ENCODE measurements at regions not wholly inside any gene's neighbourhood (a gene's known extent, or its start where the extent isn't known, plus 50 kb on each side); places are given as distances from the start of the nearest gene placed in this dataset.

DNA sequence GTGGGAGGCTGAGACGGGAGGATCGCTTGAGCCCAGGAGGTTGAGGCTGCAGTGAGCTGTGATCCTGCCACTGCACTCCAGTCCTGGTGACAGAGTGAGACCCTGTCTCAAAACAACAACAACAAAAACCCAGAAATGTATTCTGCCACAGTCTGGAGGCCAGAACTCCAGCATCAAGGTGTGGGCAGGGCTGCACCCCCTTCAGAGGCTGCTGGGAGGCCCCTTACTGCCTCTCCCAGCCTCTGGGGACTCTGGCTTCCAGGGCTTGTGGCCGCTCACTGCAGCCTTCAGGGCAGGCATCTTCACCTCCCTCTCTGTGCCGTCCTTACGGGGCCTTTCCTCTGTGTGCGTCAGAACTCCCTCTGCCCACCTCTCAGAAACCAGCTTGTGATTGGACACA, 209.4 kb upstream of the GSE1 start:
- TF ChIP-seq POLR2A (IDR thresholded peaks at IDR 0.05) = no peak
- TF ChIP-seq, protein P1, sequence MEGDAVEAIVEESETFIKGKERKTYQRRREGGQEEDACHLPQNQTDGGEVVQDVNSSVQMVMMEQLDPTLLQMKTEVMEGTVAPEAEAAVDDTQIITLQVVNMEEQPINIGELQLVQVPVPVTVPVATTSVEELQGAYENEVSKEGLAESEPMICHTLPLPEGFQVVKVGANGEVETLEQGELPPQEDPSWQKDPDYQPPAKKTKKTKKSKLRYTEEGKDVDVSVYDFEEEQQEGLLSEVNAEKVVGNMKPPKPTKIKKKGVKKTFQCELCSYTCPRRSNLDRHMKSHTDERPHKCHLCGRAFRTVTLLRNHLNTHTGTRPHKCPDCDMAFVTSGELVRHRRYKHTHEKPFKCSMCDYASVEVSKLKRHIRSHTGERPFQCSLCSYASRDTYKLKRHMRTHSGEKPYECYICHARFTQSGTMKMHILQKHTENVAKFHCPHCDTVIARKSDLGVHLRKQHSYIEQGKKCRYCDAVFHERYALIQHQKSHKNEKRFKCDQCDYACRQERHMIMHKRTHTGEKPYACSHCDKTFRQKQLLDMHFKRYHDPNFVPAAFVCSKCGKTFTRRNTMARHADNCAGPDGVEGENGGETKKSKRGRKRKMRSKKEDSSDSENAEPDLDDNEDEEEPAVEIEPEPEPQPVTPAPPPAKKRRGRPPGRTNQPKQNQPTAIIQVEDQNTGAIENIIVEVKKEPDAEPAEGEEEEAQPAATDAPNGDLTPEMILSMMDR (IDR thresholded peaks at IDR 0.05) = no peak

All from lower leg skin (tissue), 3 donors.